ENCODE measurements at regions not wholly inside any gene's neighbourhood (a gene's known extent, or its start where the extent isn't known, plus 50 kb on each side); places are given as distances from the start of the nearest gene placed in this dataset.

GRCh38 chr1:47562147-47562546 is 124.3 kb downstream of the FOXD2 start:
- TF ChIP-seq CTCF (conservative IDR thresholded peaks at IDR 0.05) = no peak
- no peak for TF ChIP-seq EZH2 (IDR thresholded peaks at IDR 0.05; ENCODE audit: low read depth)
